ENCODE measurements at regions not wholly inside any gene's neighbourhood (a gene's known extent, or its start where the extent isn't known, plus 50 kb on each side); places are given as distances from the start of the nearest gene placed in this dataset.
A peak's percentile ranks its signal among the peaks of the same experiment; 100 is the strongest.

GRCh38 chr6:147033267-147033666, 170.9 kb upstream of the STXBP5 start:
- DNase-seq (ENCODE audit: low read depth, low spot score), result peak; percentile 81

DNA sequence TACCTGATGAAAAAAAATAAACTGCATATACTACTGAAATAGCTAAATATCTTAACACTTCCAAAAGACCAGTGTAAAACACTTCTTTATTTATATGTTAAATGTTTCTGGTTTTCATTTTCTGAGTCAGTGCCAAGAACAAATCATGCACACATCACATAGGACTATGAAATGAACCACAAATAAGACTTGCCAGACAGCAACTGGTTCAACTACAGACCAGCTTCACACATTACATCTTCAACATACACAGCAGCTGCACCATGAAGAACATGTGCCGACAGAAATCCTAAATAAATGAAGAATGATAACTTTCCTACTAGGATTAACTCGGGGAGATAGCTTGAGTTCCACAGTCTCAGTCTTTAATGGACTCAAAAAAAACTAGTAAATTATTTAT, 168.3 kb upstream of the STXBP5 start:
- no peak for DNase-seq (ENCODE audit: low read depth, low spot score)

- DNase-seq (ENCODE audit: low read depth, low spot score), result no peak
These were observed 166.3 kb upstream of the STXBP5 start for GRCh38 chr6:147037881-147038280.

- no peak for DNase-seq (ENCODE audit: low read depth, low spot score)
These were observed 163.9 kb upstream of the STXBP5 start for GRCh38 chr6:147040121-147040910.

DNA sequence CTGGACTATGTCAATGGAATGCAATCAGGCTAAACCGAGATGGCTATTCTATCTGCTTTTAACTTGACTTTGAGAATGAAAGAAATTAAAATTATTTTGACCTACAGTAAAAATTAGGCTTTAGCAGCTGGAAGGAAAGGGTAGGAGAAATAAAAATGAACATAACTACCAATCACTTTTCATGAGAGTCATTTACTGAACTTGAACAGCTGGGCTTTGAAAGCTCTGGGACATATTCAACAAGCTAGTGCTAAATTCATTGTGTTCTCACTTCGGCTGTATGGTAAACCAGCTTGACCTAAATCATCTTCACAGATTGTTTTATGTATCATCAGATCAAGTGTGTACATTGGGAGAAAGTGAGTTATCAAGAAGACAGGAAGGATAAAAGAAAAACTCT, 161.5 kb upstream of the STXBP5 start:
- DNase-seq (ENCODE audit: low read depth, low spot score), result no peak

DNA sequence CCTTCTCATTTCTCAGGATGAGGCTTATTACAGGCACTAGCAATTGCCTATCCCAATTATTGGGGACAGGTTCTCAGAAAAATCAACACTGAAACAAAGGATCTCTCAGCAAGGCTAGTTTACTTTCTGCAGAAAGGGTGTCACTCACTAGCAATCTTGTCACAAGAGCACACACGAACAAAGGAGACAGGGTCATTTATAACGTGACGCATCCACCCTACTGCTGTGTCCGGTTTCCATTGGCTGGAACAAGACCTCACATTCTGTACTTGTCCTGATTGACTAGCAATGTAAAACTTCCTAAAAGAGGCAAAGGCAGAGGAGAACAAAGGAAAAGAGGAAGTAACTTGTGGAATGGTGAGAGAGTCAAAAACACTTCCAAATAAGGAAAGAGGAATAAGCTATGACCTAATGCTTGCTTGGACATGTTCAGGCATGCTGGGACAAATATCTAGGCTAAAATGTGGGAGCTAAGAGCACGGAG, 160.2 kb upstream of the STXBP5 start:
- no peak for DNase-seq (ENCODE audit: low read depth, low spot score)

DNA sequence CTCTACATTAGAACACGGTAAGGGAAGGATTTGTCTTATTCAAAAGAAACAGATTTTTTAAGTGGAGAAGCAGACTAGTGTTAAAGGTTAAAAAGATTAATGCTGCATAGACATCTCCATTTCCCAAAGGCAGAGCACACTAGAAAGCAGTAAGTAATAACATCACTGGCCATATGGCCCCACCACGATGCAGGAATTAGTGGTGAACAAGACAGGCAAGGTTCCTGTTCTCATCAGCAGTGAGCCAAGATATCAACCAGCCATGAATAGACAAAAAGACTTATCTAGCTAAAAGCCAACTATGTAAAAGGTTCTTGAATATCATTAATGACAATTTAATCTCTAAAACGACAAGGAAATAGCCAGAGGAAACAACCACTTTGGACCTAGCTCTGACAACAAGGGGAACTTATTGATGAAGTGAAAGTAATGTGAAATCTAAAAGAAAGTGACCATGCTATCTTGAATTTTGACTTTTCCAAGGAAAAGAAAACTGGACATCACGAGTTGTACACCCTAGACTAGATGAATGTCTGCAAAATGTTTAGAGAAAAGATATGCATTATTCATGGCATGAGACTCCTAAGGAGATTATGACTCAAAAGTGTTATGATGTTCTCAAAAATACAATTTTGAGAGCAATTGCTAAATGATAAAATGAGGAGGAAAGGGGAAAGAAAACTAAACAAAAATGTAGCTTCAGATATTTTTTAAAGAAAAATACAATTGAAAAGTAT, 157.9 kb upstream of the STXBP5 start:
- no peak for DNase-seq (ENCODE audit: low read depth, low spot score)

DNA sequence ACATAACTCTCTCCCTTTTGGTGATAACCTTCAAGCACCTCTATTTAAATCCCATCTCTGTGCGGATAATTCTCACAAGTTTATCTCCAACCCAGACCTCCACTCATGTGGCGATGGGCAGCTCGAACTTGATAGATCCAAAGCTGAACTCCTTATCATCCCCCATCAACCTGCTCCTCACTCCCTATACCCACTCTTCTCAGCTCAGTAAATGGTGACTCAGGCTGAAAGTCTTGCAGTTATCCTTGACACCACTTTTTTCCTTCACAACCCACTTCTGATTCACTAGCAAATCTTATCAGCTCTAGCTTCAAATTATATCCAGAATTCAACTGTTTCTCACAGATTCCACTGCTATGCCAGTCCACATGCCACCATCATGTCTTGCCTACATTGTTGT, 155.3 kb upstream of the STXBP5 start:
- no peak for DNase-seq (ENCODE audit: low read depth, low spot score)

DNA sequence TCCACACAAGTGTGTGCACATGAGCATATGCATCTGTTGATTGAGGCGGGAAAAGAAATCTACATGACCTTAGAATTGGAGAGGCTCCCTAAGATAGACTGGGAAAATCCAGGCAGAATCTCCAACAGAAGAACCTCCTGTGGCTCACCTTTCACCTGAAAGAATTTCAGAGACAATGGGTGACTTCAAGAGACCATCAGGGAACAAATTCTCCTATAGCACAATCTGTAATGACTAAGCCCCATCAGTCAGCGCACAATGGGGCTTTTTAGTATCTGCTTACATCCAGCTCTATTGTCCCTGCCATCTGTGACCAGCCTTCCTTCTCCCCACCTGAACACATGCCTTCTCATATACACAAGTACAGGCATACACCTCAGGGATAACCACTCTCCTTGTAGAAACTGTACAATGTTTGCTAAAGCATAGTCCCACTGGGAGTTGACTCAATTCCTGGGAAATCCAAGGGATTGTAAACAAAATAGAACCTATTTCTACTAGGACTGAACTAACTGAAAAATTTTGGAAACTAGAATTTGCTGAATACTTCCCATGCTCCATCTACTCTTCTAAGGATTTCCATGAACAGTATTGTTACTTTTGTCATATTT, 150.8 kb upstream of the STXBP5 start:
- DNase-seq (ENCODE audit: low read depth, low spot score), result peak; percentile 12

DNA sequence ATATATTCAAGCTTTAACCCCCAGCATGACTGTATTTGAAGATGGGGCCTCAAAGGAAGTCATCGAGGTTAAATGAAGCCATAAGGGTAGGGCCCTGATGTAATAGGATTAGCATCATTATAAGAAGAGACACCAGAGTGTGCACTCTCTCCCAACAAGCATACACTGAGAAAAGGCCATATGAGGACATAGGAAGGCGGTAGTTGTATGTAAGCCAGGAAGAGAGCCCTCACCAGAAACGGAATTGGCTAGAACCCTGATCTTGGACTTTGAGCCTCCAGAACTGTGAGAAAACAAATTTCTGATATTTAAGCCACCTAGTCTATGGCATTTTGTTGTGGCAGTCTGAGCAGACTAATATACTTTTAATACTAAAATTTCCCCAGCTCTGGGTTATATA, 150.1 kb upstream of the STXBP5 start:
- no peak for DNase-seq (ENCODE audit: low read depth, low spot score)

DNA sequence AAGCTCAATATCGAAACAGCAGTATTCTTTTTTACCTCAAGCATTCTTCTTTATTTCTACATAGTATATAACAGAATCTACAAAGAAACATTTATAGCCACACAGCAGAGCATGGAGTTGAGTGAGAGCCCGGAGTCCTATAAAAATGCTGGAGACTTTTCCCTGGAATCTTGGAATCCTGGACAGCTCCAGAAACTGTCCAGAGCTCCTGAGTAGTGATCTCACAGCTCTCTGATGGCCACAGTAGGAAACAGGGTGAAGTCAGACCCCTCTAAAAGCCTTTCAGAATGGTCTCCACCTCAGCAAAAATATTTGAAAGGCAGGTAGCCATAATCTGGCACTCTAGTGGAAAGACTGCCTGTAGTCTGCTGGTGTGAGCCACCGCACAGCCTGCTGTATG, 149.3 kb upstream of the STXBP5 start:
- DNase-seq (ENCODE audit: low read depth, low spot score), result no peak

DNA sequence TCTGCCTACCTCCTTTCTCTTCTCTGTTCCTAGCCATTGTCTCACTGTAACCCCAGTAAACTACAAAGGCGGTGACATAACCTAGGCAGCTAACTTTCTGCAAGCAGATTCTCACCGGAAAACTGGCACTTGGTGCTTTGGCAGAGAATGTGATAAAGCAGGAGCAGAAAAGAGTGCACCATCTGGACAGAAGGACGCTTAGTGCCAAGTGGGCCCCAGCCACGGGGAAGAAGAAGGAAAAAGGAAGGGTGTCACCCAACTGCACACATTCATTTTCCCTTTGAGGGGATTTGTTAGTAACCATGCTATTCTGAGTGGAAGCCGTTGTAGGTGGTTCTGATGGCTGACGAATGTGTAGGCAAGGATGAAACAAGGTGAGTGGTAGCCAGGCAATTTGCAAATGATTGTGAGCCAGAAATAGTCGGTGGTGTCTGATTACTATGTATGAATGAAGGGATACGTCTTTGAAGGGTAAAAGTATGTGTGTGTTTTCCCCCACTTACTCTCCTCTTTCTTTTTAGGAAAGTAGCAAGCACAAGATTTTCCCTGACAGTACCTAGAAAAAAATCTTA, 148.3 kb upstream of the STXBP5 start:
- DNase-seq (ENCODE audit: low read depth, low spot score), result no peak

DNA sequence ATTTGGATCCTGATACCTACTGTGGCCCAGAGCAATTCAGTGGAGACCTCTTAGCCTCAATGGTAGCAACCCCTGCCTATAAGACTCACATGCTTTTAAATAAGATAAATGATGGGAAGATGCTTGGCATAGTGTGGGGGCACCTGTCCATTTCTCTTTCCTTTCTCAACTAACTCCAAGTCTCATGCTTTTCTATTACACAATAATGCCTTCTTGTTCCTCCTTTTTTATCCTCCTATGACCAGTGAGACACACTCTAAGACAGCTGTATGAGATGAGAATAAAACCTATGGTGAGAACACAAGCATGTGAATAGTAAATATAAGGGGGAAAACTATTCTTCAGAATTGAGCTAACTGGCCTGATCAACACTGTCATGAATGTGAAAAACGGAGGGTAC, 147.0 kb upstream of the STXBP5 start:
- DNase-seq (ENCODE audit: low read depth, low spot score), result no peak

- DNase-seq (ENCODE audit: low read depth, low spot score), result no peak
These were observed 146.4 kb upstream of the STXBP5 start for GRCh38 chr6:147057705-147058342.

- no peak for DNase-seq (ENCODE audit: low read depth, low spot score)
These were observed 145.3 kb upstream of the STXBP5 start for GRCh38 chr6:147058786-147059385.

DNA sequence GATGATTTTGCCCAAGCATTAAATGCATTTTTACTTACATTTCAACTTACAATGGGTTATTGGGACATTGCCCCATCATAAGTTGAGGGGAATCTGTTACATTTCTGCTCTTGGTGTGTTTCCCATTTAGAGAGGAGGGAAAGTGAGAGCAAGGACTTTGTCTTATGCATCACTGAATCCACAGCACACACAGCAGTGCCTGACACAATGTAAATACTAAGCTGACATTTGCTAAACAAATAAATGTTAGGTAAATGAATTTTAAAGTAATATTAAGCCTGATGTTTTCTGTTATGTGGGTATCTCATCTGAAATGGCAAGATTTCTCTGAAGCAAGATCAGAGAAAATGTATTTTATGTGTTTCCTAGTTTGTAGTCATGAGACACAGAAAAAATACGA, 143.6 kb upstream of the STXBP5 start:
- DNase-seq (ENCODE audit: low read depth, low spot score), result no peak

DNA sequence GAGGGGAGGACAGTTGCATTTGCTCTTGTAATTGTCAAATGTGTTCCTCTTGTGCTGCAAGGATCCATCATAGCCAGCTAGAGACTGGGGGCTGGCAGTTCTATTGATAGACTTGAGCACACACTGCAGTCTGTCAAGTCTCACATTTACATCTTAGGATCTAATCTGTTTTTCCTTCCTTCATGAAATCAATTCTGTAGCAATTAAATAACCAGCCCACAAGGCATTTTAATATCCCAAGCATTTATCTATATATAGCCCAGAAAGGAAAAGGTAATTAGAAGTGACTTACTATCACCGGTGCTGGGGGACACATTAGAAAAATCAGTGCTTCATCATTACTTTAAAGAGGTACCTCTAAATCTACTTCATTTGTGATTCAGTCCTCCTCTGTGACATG, 143.0 kb upstream of the STXBP5 start:
- DNase-seq (ENCODE audit: low read depth, low spot score), result no peak

DNA sequence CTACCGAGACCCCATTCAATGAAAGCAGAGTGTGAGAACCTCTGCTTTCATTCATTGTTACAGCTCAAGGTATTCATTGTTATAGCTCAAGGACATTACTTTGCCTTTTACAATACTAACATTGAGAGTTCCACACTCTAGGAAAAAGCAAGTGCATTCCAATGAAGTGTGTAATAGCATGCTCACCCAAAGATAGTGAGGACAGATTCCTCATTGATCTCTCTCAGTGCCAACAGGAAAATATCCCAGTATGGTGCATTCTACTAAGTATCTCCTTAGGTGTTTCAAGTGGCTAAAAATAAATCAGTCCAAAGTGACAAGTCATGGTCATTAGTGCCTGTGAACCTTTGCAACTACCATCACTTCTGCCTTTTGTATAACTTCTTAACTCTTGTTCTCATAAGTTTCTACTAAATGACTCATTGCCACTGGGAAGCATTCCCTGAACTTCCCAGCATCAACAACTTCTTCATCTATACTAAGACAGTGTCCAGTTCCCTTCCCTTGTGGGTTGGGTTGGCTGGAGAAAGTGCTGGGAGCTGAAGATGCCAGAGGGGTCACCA, 140.7 kb upstream of the STXBP5 start:
- DNase-seq (ENCODE audit: low read depth, low spot score), result no peak

GRCh38 chr6:147065786-147066185, 138.4 kb upstream of the STXBP5 start:
- DNase-seq (ENCODE audit: low read depth, low spot score), result no peak

- no peak for DNase-seq (ENCODE audit: low read depth, low spot score)
These were observed 137.0 kb upstream of the STXBP5 start for GRCh38 chr6:147067184-147067583.

DNA sequence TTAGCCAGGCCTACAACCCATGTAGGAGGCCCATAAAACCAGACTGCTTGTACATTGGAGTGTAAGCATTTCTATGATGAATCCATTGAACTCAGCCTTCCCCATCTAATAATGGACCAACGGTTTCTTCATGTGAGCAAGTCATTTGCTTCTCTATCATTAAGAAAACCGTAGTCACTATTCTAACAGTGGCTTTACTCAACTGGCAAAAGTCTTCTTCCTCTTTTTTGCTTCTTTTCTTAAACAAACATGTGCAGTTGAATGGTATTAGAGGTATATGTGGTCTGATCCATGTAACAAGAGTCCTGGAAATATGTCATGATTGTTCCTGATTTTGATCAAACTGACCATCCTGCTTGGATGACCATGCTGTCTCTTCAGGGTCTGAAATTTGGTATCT, 132.4 kb upstream of the STXBP5 start:
- DNase-seq (ENCODE audit: low read depth, low spot score), result no peak

Data from ELF-1 (cell line).